HCT116 (cell line): ENCODE measurements at regions not wholly inside any gene's neighbourhood (a gene's known extent, or its start where the extent isn't known, plus 50 kb on each side); places are given as distances from the start of the nearest gene placed in this dataset.

ENCODE experiments used
- ATAC-seq: fragments of 200-7000 bp; cut with Tn5 transposase; 2 replicates; pipeline ENCODE4 v1.9.1; 2020; ENCODE audit warnings: mild to moderate bottlenecking, moderate library complexity
- BruUV-seq: library from RNA; stranded (reverse); fragments of 400-500 nt; replicated peaks from 2 replicates; lab custom pipeline; 2021; lab: Mats Ljungman, UMichigan
- CTCF ChIA-PET: fragments of 300-600 bp; sonication (Branson Sonifier 250); formaldehyde crosslinking; loops from one replicate; lab custom pipeline; 2021; ENCODE audit warnings: antibody characterized with exemption; lab: Charles Lee
- POLR2A ChIA-PET: fragments of 300-600, 350-600 bp; sonication (Branson Sonifier 250); formaldehyde crosslinking; loops from one replicate; lab custom pipeline; 2021; ENCODE audit warnings: antibody characterized with exemption; lab: Charles Lee
- RAD21 ChIA-PET, 2 experiments: fragments of 300-600 bp; sonication (Branson Sonifier 250); formaldehyde crosslinking; loops; one replicate each; lab custom pipeline; 2023; ENCODE audit warnings: low total read pairs in 2 of 2; ENCODE audit not compliant: uncharacterized antibody in 2 of 2, unreplicated experiment in 2 of 2, low non-redundant PET in 1 of 2; lab: Charles Lee
- DNase-seq: peaks from one replicate; pipeline ENCODE4 v3.0.0-alpha.2; 2010; ENCODE audit warnings: low read depth, low spot score
- H2AFZ ChIP-seq: fragments of 200-600 bp; shearing (Covaris generic), sonication (generic); 2 replicates; pipeline ENCODE4 v1.6.1; 2017; ENCODE audit warnings: low read depth, mixed run types, mixed read lengths, antibody characterized with exemption, low read length; ENCODE audit not compliant: poor library complexity, severe bottlenecking
- H3K27ac ChIP-seq: 2 replicates; pipeline ENCODE4 v1.5.1; 2012; ENCODE audit warnings: low read depth, low read length
- H3K27me3 ChIP-seq: fragments of 200-600 bp; sonication (generic); 2 replicates; pipeline ENCODE4 v1.6.1; 2016; ENCODE audit warnings: mixed run types, low read length, mixed read lengths; ENCODE audit not compliant: insufficient read depth
- H3K36me3 ChIP-seq, 2 experiments: fragments of 200-500 bp in 1 of 2; fragments of 200-600 bp in 1 of 2; sonication (Bioruptor generic) in 1 of 2; sonication (generic) in 1 of 2; 2 replicates each; pipeline versions ENCODE4 v1.5.1 to v1.6.1; 2014 to 2016; ENCODE audit warnings: low read length in 2 of 2, inconsistent platforms in 1 of 2, mixed read lengths in 1 of 2, mixed run types in 1 of 2; ENCODE audit not compliant: insufficient read depth in 2 of 2, control insufficient read depth in 1 of 2
- H3K4me1 ChIP-seq, 2 experiments: fragments of 200-600 bp in 1 of 2; sonication (generic) in 1 of 2; 2 replicates each; pipeline versions ENCODE4 v1.5.1 to v1.6.1; 2012 to 2017; ENCODE audit warnings: low read length in 2 of 2, inconsistent platforms in 1 of 2, mild to moderate bottlenecking in 1 of 2, mixed read lengths in 1 of 2, mixed run types in 1 of 2, moderate library complexity in 1 of 2; ENCODE audit not compliant: insufficient read depth in 2 of 2, control insufficient read depth in 1 of 2
- H3K4me2 ChIP-seq: fragments of 200-600 bp; sonication (generic); 2 replicates; pipeline ENCODE4 v1.6.1; 2017; ENCODE audit warnings: mixed run types, low read length, mixed read lengths
- H3K4me3 ChIP-seq, 2 experiments: fragments of 200-600 bp in 1 of 2; sonication (generic) in 1 of 2; replicated peaks in 1 of 2; 2 replicates each; pipeline ENCODE4 v1.5.1; 2011 to 2016; ENCODE audit warnings: low read length in 2 of 2, control low read depth in 1 of 2, low read depth in 1 of 2, mild to moderate bottlenecking in 1 of 2, mixed read lengths in 1 of 2, mixed run types in 1 of 2
- H3K79me2 ChIP-seq: fragments of 200-600 bp; sonication (generic); 2 replicates; pipeline ENCODE4 v1.6.1; 2017; ENCODE audit warnings: mild to moderate bottlenecking, mixed run types, low read length, moderate library complexity, mixed read lengths; ENCODE audit not compliant: insufficient read depth
- H3K9ac ChIP-seq: fragments of 200-600 bp; sonication (generic); 2 replicates; pipeline ENCODE4 v1.6.1; 2016; ENCODE audit warnings: low read length, mixed read lengths
- H3K9me2 ChIP-seq: fragments of 200-600 bp; sonication (generic), shearing (Covaris generic); 2 replicates; pipeline ENCODE4 v1.6.1; 2017; ENCODE audit warnings: mixed run types, mild to moderate bottlenecking, moderate library complexity; ENCODE audit not compliant: insufficient read depth
- H3K9me3 ChIP-seq, 2 experiments: fragments of 200-500 bp in 1 of 2; fragments of 200-600 bp in 1 of 2; sonication (Bioruptor generic) in 1 of 2; sonication (generic) in 1 of 2; 2 replicates each; pipeline ENCODE4 v1.6.1; 2014 to 2017; ENCODE audit warnings: low read length in 2 of 2, mixed read lengths in 2 of 2, inconsistent platforms in 1 of 2, low read depth in 1 of 2, mild to moderate bottlenecking in 1 of 2, mixed run types in 1 of 2, moderate library complexity in 1 of 2; ENCODE audit not compliant: control insufficient read depth in 1 of 2, insufficient read depth in 1 of 2
- H4K20me1 ChIP-seq: fragments of 200-600 bp; sonication (generic), shearing (Covaris generic); 2 replicates; pipeline ENCODE4 v1.6.1; 2017; ENCODE audit warnings: mixed run types, mild to moderate bottlenecking, moderate library complexity; ENCODE audit not compliant: insufficient read depth
- ATF3 ChIP-seq: IDR thresholded peaks from 2 replicates; pipeline ENCODE4 v1.6.1; 2012
- CEBPB ChIP-seq: IDR thresholded peaks from 2 replicates; pipeline ENCODE4 v1.6.1; 2012; ENCODE audit warnings: low read depth
- CTCF ChIP-seq, 3 experiments: fragments of 200-600 bp in 1 of 3; sonication (generic) in 1 of 3; IDR thresholded peaks in 2 of 3; conservative IDR thresholded peaks in 1 of 3; 2 replicates each; pipeline ENCODE4 v1.5.1; 2012 to 2017; ENCODE audit warnings: low read depth in 2 of 3, low read length in 2 of 3, antibody characterized with exemption in 1 of 3, borderline replicate concordance in 1 of 3, control low read depth in 1 of 3, mild to moderate bottlenecking in 1 of 3, mixed read lengths in 1 of 3, mixed run types in 1 of 3, moderate library complexity in 1 of 3; ENCODE audit not compliant: insufficient read depth in 1 of 3
- EZH2 ChIP-seq: fragments of 200-600 bp; sonication (generic); IDR thresholded peaks from 2 replicates; pipeline ENCODE4 v1.6.1; 2017; ENCODE audit warnings: antibody characterized with exemption, mixed run types
- EZH2phosphoT487 ChIP-seq: fragments of 200-600 bp; IDR thresholded peaks from 2 replicates; pipeline ENCODE4 v1.6.1; 2018; ENCODE audit warnings: antibody characterized with exemption, borderline replicate concordance
- FOSL1 ChIP-seq: IDR thresholded peaks from 2 replicates; pipeline ENCODE4 v1.6.1; 2012; ENCODE audit warnings: low read depth
- JUND ChIP-seq: IDR thresholded peaks from 2 replicates; pipeline ENCODE4 v1.6.1; 2012
- MAX ChIP-seq: IDR thresholded peaks from 2 replicates; pipeline ENCODE4 v1.6.1; 2012
- POLR2A ChIP-seq: IDR thresholded peaks from 2 replicates; pipeline ENCODE4 v1.7.0; 2011; ENCODE audit warnings: borderline replicate concordance; ENCODE audit not compliant: insufficient read depth, insufficient read length; ENCODE audit errors: extremely low read depth
- RAD21 ChIP-seq: IDR thresholded peaks from 2 replicates; pipeline ENCODE4 v1.6.1; 2012; ENCODE audit warnings: low read depth, mild to moderate bottlenecking
- SIN3A ChIP-seq: IDR thresholded peaks from 2 replicates; pipeline ENCODE4 v1.6.1; 2012; ENCODE audit warnings: low read depth
- SRF ChIP-seq: IDR thresholded peaks from 2 replicates; pipeline ENCODE4 v1.6.1; 2012; ENCODE audit warnings: low read depth
- TCF7L2 ChIP-seq: IDR thresholded peaks from 2 replicates; pipeline ENCODE4 v1.7.0; 2011; ENCODE audit warnings: borderline replicate concordance, inconsistent platforms; ENCODE audit not compliant: insufficient read depth, insufficient read length; ENCODE audit errors: extremely low read depth
- intact Hi-C: fragments of 100-400 bp; cut with micrococcal nuclease; formaldehyde crosslinking; loops from 2 replicates; pipeline ENCODE4 v1.10.0; 2022

- TF ChIP-seq MAX (no peak), CEBPB (no peak), EZH2 (no peak), SRF (no peak), FOSL1 (no peak), TCF7L2 (no peak), CTCF (IDR thresholded peaks at IDR 0.05 in 2 of 3, conservative IDR thresholded peaks at IDR 0.05 in 1 of 3; ENCODE audit: borderline replicate concordance in 1 of 3, insufficient read depth in 1 of 3, low read depth in 2 of 3, low read length in 2 of 3) (no peak), JUND (no peak), RAD21 (no peak), EZH2phosphoT487 (no peak), SIN3A (no peak), POLR2A (no peak), ATF3 (no peak)
Measured at GRCh38 chr2:140086964-140087363, 1306.8 kb upstream of the NXPH2 start (continued).

- no peak for DNase-seq
- BruUV-seq, result no TSS peak
- TF ChIP-seq RAD21 (peak; percentile 43), EZH2 (no peak)
Measured at GRCh38 chr2:140085674-140086073, 1305.5 kb upstream of the NXPH2 start.

More at GRCh38 chr2:140085674-140086073, 1305.5 kb upstream of the NXPH2 start:
- Histone ChIP-seq H3K4me1 (no peaks in the 10 kb centered on the region), H3K9me3 (no peaks in the 10 kb centered on the region), H3K4me3 (no peak overlapping the region), H3K9me2 (no peaks in the 10 kb centered on the region; the same call in 1 of the 2 replicates), H3K27me3 (no peaks in the 10 kb centered on the region), H3K9ac (no peak overlapping the region), H2AFZ (no peak overlapping the region), H3K27ac (no peak overlapping the region), H3K79me2 (no peaks in the 10 kb centered on the region), H3K36me3 (no peaks in the 10 kb centered on the region), H3K4me2 (no peak overlapping the region), H4K20me1 (no peaks in the 10 kb centered on the region)
- CTCF ChIA-PET, result interaction anchor here (1.1 kb wide), 1 partner anchor 1469 kb away, joined by 4 read pairs; no protein-coding TSS in a partner anchor
- RAD21 ChIA-PET, result interaction anchor here in 1 of 2 experiments (1.0 kb wide), 1 partner anchor 1469 kb away, joined by 3 read pairs; no protein-coding TSS in a partner anchor
- POLR2A ChIA-PET, result no interaction called here
- no peak for ATAC-seq
- intact Hi-C loops, result loop anchor here (10.0 kb wide), 1 partner anchor 1469 kb away; no protein-coding TSS in a partner anchor
